ENCODE measurements at regions not wholly inside any gene's neighbourhood (a gene's known extent, or its start where the extent isn't known, plus 50 kb on each side); places are given as distances from the start of the nearest gene placed in this dataset.

DNA sequence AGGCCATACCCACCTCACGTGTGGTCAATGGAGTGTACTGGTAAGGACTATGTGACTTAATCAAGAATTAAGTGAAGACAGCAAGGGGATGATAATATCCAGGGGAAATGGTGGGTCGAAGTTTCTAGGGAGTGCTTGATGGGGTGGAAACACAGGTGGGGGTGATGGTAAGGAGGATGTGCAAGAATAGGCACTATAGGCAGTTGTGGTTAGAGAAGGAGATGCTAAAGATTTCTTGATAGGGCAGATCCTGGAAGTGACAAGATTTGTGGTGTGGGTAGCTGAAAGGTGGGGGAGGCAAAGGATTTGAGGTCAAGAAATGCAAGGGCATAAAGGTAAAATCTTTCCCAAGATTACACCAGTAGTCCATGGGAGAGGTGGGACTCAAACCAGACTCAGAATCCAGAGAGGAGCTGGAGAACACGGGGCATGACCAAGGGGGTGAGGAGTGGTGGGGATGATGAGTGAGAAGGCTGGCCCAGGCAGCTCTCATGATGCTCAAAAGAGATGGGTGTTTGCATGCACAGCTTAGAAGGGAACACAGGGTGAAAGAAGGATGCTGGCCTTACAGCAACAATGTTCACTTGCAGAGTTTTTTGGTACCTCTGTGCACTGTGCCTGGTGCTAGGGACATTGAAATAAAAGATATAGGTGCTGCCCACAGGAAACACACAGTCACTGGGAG, 78.4 kb downstream of the CCR1 start:
- no peak overlapping the region for H3K27ac ChIP-seq
- DNase-seq (ENCODE audit: low read depth in 1 of 2, low spot score in 1 of 2) = no peak
- no peak overlapping the region for H3K4me3 ChIP-seq
- no peaks in the 10 kb centered on the region for H3K36me3 ChIP-seq
- TF ChIP-seq, protein P1, sequence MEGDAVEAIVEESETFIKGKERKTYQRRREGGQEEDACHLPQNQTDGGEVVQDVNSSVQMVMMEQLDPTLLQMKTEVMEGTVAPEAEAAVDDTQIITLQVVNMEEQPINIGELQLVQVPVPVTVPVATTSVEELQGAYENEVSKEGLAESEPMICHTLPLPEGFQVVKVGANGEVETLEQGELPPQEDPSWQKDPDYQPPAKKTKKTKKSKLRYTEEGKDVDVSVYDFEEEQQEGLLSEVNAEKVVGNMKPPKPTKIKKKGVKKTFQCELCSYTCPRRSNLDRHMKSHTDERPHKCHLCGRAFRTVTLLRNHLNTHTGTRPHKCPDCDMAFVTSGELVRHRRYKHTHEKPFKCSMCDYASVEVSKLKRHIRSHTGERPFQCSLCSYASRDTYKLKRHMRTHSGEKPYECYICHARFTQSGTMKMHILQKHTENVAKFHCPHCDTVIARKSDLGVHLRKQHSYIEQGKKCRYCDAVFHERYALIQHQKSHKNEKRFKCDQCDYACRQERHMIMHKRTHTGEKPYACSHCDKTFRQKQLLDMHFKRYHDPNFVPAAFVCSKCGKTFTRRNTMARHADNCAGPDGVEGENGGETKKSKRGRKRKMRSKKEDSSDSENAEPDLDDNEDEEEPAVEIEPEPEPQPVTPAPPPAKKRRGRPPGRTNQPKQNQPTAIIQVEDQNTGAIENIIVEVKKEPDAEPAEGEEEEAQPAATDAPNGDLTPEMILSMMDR (IDR thresholded peaks at IDR 0.05; ENCODE audit: low read depth, low read length) = no peak
- no peaks in the 10 kb centered on the region for H3K4me1 ChIP-seq (ENCODE audit: low read depth)
- no peaks in the 10 kb centered on the region for H3K27me3 ChIP-seq
- H3K9me3 ChIP-seq (ENCODE audit: low read depth) = no peaks in the 10 kb centered on the region

DNA sequence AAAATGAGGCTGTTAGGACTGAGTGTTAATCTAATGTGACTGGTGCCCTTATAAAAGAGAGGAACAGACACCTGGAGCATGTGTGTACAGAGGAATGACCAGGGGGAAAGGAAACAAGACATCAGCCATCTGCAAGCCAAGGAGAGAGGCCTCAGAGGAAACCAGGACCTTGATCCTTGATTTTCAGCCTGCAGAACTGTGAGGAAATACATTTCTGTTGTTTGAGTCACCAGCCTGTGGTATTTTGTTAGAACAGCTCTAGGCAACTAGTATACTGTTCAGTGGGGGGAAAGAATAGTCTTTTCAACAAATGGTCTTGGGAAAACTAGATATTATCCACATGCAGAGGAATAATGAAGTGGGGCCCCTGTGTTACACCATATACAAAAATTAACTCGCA, 80.6 kb downstream of the CCR1 start:
- Histone ChIP-seq H3K27ac (no peak overlapping the region), H3K9me3 (ENCODE audit: low read depth) (no peaks in the 10 kb centered on the region), H3K36me3 (no peaks in the 10 kb centered on the region), H3K4me1 (ENCODE audit: low read depth) (no peaks in the 10 kb centered on the region), H3K4me3 (no peak overlapping the region), H3K27me3 (no peaks in the 10 kb centered on the region)
- DNase-seq (ENCODE audit: low read depth in 1 of 2, low spot score in 1 of 2) = peak in 1 of 2 donors; percentile 93
- TF ChIP-seq, protein P1 (IDR thresholded peaks at IDR 0.05; ENCODE audit: low read depth, low read length) = no peak

DNA sequence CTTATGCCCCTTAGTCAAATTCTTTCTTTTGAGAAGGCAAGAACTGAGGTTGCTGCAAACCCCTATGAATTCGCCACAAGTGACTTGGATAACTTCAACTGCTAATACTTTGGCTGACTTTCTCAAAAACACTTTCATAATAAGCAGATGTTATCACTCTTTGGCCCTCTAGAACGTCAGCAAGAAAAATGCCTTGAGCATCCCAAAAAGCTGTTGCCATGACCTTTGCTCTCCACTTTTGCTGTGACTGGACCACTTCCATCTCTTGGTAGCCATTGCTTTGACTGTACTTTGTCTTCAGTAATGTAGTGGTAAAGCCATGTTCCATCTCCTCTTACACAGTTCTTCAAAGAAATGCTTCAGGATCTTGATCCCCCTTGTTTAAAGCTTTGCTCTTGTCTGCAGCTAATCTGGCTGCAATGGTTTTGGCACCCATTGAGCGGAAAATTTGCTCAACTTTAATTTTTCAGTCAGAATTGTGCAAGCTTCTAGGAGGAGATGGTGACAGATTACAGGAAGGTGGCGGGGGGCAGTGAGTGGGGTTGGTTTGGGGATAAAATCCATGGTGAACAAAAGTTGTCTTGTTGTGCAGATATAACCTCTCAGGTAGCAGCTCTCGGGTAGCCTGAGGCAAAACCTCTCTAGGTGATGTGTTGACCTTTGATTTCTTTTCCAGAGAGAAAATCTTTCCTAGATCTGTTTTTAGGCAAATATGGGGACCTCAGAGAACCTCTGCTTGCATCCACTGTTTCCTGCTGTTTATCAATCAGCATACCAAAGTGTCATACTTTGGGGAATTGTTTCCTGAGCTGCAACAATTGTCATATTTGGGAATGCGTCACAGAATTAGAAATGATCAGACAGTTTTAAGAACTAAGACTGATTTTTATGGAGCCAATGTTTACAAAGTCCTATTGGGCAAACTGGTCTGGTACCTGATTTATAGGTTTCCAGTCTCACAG, 83.6 kb downstream of the CCR1 start:
- peak in 1 of 2 donors; percentile 82 for DNase-seq (ENCODE audit: low read depth in 1 of 2, low spot score in 1 of 2)

DNA sequence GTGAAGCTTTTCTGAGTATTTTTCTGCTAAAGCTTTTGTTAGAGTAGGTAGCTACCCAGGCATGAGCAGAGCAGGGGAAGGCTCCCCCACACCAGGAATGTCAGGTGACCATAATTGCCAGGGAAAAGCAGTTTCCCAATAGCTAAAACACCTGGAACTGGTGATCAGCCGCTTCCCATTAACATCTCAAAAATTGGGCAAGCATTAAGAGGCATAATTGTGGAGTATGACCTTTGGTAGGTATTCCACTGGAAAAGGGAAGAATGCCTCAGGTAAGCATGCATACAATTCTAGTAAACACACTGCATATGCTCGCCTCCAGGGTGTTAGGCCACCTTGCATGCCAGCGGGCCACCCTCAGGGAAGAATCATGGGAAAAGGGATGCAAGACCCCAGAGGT, 84.5 kb downstream of the CCR1 start:
- Histone ChIP-seq H3K36me3 (no peaks in the 10 kb centered on the region), H3K9me3 (ENCODE audit: low read depth) (no peaks in the 10 kb centered on the region), H3K4me3 (no peak overlapping the region), H3K27ac (no peak overlapping the region), H3K27me3 (no peaks in the 10 kb centered on the region), H3K4me1 (ENCODE audit: low read depth) (no peaks in the 10 kb centered on the region)
- no peak for DNase-seq (ENCODE audit: low read depth in 1 of 2, low spot score in 1 of 2)
- TF ChIP-seq, protein P1 (IDR thresholded peaks at IDR 0.05; ENCODE audit: low read depth, low read length) = no peak

More for the DNA sequence above, 83.6 kb downstream of the CCR1 start:
- no peaks in the 10 kb centered on the region for H3K36me3 ChIP-seq
- no peaks in the 10 kb centered on the region for H3K4me1 ChIP-seq (ENCODE audit: low read depth)
- H3K27me3 ChIP-seq = no peaks in the 10 kb centered on the region
- H3K9me3 ChIP-seq (ENCODE audit: low read depth) = no peaks in the 10 kb centered on the region
- no peak overlapping the region for H3K27ac ChIP-seq
- no peak overlapping the region for H3K4me3 ChIP-seq
- TF ChIP-seq, protein P1 (IDR thresholded peaks at IDR 0.05; ENCODE audit: low read depth, low read length) = no peak

DNA sequence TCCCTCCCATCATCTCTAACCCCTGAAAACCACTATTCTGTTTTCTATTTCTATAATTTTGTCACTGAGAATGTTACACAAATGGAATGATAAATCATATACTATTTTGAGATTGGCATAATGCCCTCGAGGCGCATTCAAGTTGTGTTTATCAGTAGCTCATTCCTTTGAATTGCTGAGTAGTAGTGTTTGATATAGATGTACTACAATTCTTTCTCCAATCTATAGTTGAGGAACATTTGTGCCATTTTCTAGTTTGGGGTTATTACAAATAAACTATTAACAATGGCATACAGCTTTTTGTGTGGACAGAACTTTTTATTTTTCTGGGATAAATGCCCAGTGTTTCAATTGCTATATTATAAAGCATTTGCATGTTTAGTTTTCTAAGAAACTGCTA, 86.0 kb downstream of the CCR1 start:
- Histone ChIP-seq H3K36me3 (no peaks in the 10 kb centered on the region), H3K9me3 (ENCODE audit: low read depth) (no peaks in the 10 kb centered on the region), H3K27ac (no peak overlapping the region), H3K4me3 (no peak overlapping the region), H3K27me3 (no peaks in the 10 kb centered on the region), H3K4me1 (ENCODE audit: low read depth) (no peaks in the 10 kb centered on the region)
- DNase-seq (ENCODE audit: low read depth in 1 of 2, low spot score in 1 of 2) = peak in 1 of 2 donors; percentile 28
- TF ChIP-seq, protein P1 (IDR thresholded peaks at IDR 0.05; ENCODE audit: low read depth, low read length) = no peak
